T-helper 22 cell (primary cell): ENCODE measurements at regions not wholly inside any gene's neighbourhood (a gene's known extent, or its start where the extent isn't known, plus 50 kb on each side); places are given as distances from the start of the nearest gene placed in this dataset.

Experiments used
- DNase-seq: peaks from one replicate; pipeline ENCODE4 v3.0.0-alpha.2; 2020; ENCODE audit warnings: low read depth

- no peak for DNase-seq
Observed at GRCh38 chr3:72396899-72397298, 451.3 kb downstream of the SHQ1 start.

GRCh38 chr3:72395776-72396311 lies 452.4 kb downstream of the SHQ1 start:
- no peak for DNase-seq

GRCh38 chr3:72393455-72393854 lies 454.8 kb downstream of the SHQ1 start:
- no peak for DNase-seq

- DNase-seq = no peak
Observed at GRCh38 chr3:72391659-72392058, 456.6 kb downstream of the SHQ1 start.

- no peak for DNase-seq
Observed at GRCh38 chr3:72390841-72391240, 457.4 kb downstream of the SHQ1 start.

- no peak for DNase-seq
Observed at GRCh38 chr3:72388644-72389043, 459.6 kb downstream of the SHQ1 start.

- no peak for DNase-seq
Observed at GRCh38 chr3:72388117-72388516, 460.1 kb downstream of the SHQ1 start.

GRCh38 chr3:72386327-72387000 lies 461.8 kb downstream of the SHQ1 start:
- no peak for DNase-seq

GRCh38 chr3:72385167-72385566 lies 463.1 kb downstream of the SHQ1 start:
- no peak for DNase-seq

GRCh38 chr3:72384602-72385001 lies 463.6 kb downstream of the SHQ1 start:
- no peak for DNase-seq

GRCh38 chr3:72383883-72384282 lies 464.4 kb downstream of the SHQ1 start:
- no peak for DNase-seq

GRCh38 chr3:72383230-72383629 lies 465.0 kb downstream of the SHQ1 start:
- DNase-seq = no peak

- no peak for DNase-seq
Observed at GRCh38 chr3:72382460-72382859, 465.8 kb downstream of the SHQ1 start.

GRCh38 chr3:72381584-72381983 lies 466.7 kb downstream of the SHQ1 start:
- DNase-seq = no peak

- no peak for DNase-seq
Observed at GRCh38 chr3:72380711-72381493, 467.3 kb downstream of the SHQ1 start.

- DNase-seq = no peak
Observed at GRCh38 chr3:72380193-72380592, 468.1 kb downstream of the SHQ1 start.

GRCh38 chr3:72379500-72380187 lies 468.6 kb downstream of the SHQ1 start:
- DNase-seq = no peak

GRCh38 chr3:72378287-72378686 lies 470.0 kb downstream of the SHQ1 start:
- DNase-seq = no peak

- DNase-seq = no peak
Observed at GRCh38 chr3:72376956-72377710, 471.1 kb downstream of the SHQ1 start.

- no peak for DNase-seq
Observed at GRCh38 chr3:72375237-72376076, 472.8 kb downstream of the SHQ1 start.

GRCh38 chr3:72373139-72373538 lies 475.1 kb downstream of the SHQ1 start:
- DNase-seq = no peak
